HG03045 (cell line): ENCODE measurements at regions not wholly inside any gene's neighbourhood (a gene's known extent, or its start where the extent isn't known, plus 50 kb on each side); places are given as distances from the start of the nearest gene placed in this dataset.

Experiments used
- ATAC-seq: cut with Tn5 transposase; IDR thresholded peaks from one replicate; pipeline ENCODE4 v1.9.1; 2021; ENCODE audit warnings: mild to moderate bottlenecking, moderate library complexity; ENCODE audit not compliant: unreplicated experiment

GRCh38 chr14:52380294-52380693, 66.2 kb downstream of the PTGER2 start:
- ATAC-seq: peak; percentile 99
